Keratinocyte (primary cell): ENCODE measurements at regions not wholly inside any gene's neighbourhood (a gene's known extent, or its start where the extent isn't known, plus 50 kb on each side); places are given as distances from the start of the nearest gene placed in this dataset.

ENCODE experiments used
- DNase-seq: peaks from one replicate; pipeline ENCODE4 v3.0.0-alpha.2; 2011; ENCODE audit warnings: low read depth, missing footprints, low spot score
- FAIRE-seq: peaks from 2 replicates; lab custom pipeline; 2011; peaks lifted over from hg19 to GRCh38; lab: Jason Lieb, UNC
- H2AFZ ChIP-seq: 2 replicates; pipeline ENCODE4 v1.6.0; 2012; ENCODE audit warnings: low read length, control low read depth, inconsistent platforms; ENCODE audit not compliant: control insufficient read depth
- H3K27ac ChIP-seq: 2 replicates; pipeline ENCODE4 v1.5.1; 2011; ENCODE audit warnings: low read length; ENCODE audit not compliant: control insufficient read depth, insufficient read depth
- H3K27me3 ChIP-seq: 3 replicates; pipeline ENCODE4 v1.6.0; 2011; ENCODE audit warnings: low read length; ENCODE audit not compliant: control insufficient read depth, insufficient read depth; ENCODE audit errors: extremely low read depth
- H3K36me3 ChIP-seq, 2 experiments: 2 replicates in 1 of 2; 3 replicates in 1 of 2; pipeline ENCODE4 v1.5.1; 2011; ENCODE audit warnings: low read length in 2 of 2, mild to moderate bottlenecking in 1 of 2; ENCODE audit not compliant: control insufficient read depth in 2 of 2, insufficient read depth in 2 of 2; ENCODE audit errors: extremely low read depth in 1 of 2
- H3K4me1 ChIP-seq: 3 replicates; pipeline ENCODE4 v1.5.1; 2011; ENCODE audit warnings: low read length; ENCODE audit not compliant: control insufficient read depth, insufficient read depth; ENCODE audit errors: extremely low read depth
- H3K4me2 ChIP-seq: 3 replicates; pipeline ENCODE4 v1.6.0; 2011; ENCODE audit warnings: low read depth, low read length; ENCODE audit not compliant: control insufficient read depth, insufficient read depth; ENCODE audit errors: extremely low read depth
- H3K4me3 ChIP-seq, 3 experiments: fragments of 200-600 bp in 1 of 3; sonication (generic) in 1 of 3; 2 replicates in 2 of 3; 3 replicates in 1 of 3; pipeline ENCODE4 v1.5.1; 2011 to 2016; ENCODE audit warnings: low read length in 3 of 3, mild to moderate bottlenecking in 3 of 3, control low read depth in 2 of 3, inconsistent platforms in 1 of 3, low read depth in 1 of 3, mixed read lengths in 1 of 3, mixed run types in 1 of 3, moderate library complexity in 1 of 3; ENCODE audit not compliant: control insufficient read depth in 2 of 3, insufficient read depth in 2 of 3; ENCODE audit errors: extremely low read depth in 1 of 3
- H3K79me2 ChIP-seq: 2 replicates; pipeline ENCODE4 v1.6.0; 2012; ENCODE audit warnings: low read length; ENCODE audit not compliant: control insufficient read depth, insufficient read depth
- H3K9ac ChIP-seq: 3 replicates; pipeline ENCODE4 v1.6.0; 2011; ENCODE audit warnings: low read length; ENCODE audit not compliant: control insufficient read depth, insufficient read depth; ENCODE audit errors: extremely low read depth
- H3K9me1 ChIP-seq: 3 replicates; pipeline ENCODE4 v1.6.0; 2011; ENCODE audit warnings: low read length; ENCODE audit not compliant: control insufficient read depth, insufficient read depth; ENCODE audit errors: extremely low read depth
- H3K9me3 ChIP-seq: 2 replicates; pipeline ENCODE4 v1.5.1; 2012; ENCODE audit warnings: low read depth, low read length; ENCODE audit not compliant: control insufficient read depth
- H4K20me1 ChIP-seq: 3 replicates; pipeline ENCODE4 v1.6.0; 2011; ENCODE audit warnings: low read length; ENCODE audit not compliant: control insufficient read depth, insufficient read depth; ENCODE audit errors: extremely low read depth
- EZH2 ChIP-seq: IDR thresholded peaks from one replicate; pipeline ENCODE4 v1.6.1; 2012; ENCODE audit warnings: inconsistent platforms, mild to moderate bottlenecking, low read length, moderate library complexity
- dilution Hi-C: fragments of 300-500 bp; cut with MboI; formaldehyde crosslinking; loops from one replicate; pipeline ENCODE4 v1.7.0; 2020; ENCODE audit warnings: low sequenced_read_pairs; ENCODE audit not compliant: extremely low pct_ligation_motif_present
- TF ChIP-seq, protein P1 (sequence below), 3 experiments: IDR thresholded peaks in 1 of 3; conservative IDR thresholded peaks in 1 of 3; optimal IDR thresholded peaks in 1 of 3; 2 replicates in 2 of 3; 3 replicates in 1 of 3; pipeline versions ENCODE3 to v1.5.1; 2011; ENCODE audit warnings: low read length in 3 of 3, mild to moderate bottlenecking in 3 of 3, moderate library complexity in 2 of 3, control low read depth in 1 of 3, inconsistent platforms in 1 of 3; ENCODE audit not compliant: insufficient read depth in 2 of 3; ENCODE audit errors: extremely low read depth in 1 of 3

DNA sequence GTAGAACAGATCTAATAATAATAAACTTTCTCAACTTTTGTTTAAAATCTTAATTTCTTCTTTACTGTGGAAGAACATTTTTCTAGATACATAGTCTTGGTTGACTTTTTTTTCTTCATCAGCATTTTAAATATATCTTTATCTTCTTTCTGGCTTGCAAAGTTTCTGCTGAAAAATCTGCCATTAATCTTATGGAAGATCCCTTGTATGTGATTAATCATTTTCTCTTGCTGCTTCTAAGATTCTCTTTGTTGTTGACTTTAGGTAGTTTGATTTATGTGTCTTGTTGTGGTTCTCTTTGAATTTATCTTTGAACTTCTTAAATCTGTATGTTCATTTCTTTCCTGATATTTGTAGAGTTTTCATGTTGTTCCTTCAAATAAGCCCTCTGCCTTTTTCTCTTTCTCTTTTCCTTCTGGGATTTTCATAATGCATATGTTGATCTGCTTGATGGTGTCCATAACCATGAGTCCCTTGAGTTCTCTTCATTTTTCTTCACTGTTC, 657.6 kb upstream of the CXADR start:
- no peak for FAIRE-seq
- Histone ChIP-seq H3K9me3 (no peaks in the 10 kb centered on the region), H3K4me1 (no peaks in the 10 kb centered on the region), H2AFZ (no peak overlapping the region), H3K27me3 (no peaks in the 10 kb centered on the region), H3K36me3 (no peaks in the 10 kb centered on the region), H3K27ac (no peak overlapping the region), H3K9ac (no peak overlapping the region), H3K4me2 (no peak overlapping the region), H4K20me1 (no peaks in the 10 kb centered on the region), H3K9me1 (no peaks in the 10 kb centered on the region), H3K4me3 (no peak overlapping the region), H3K79me2 (no peaks in the 10 kb centered on the region)
- dilution Hi-C loops, result no loop called here
- DNase-seq, result no peak
- no peak for TF ChIP-seq EZH2
- TF ChIP-seq, protein P1, sequence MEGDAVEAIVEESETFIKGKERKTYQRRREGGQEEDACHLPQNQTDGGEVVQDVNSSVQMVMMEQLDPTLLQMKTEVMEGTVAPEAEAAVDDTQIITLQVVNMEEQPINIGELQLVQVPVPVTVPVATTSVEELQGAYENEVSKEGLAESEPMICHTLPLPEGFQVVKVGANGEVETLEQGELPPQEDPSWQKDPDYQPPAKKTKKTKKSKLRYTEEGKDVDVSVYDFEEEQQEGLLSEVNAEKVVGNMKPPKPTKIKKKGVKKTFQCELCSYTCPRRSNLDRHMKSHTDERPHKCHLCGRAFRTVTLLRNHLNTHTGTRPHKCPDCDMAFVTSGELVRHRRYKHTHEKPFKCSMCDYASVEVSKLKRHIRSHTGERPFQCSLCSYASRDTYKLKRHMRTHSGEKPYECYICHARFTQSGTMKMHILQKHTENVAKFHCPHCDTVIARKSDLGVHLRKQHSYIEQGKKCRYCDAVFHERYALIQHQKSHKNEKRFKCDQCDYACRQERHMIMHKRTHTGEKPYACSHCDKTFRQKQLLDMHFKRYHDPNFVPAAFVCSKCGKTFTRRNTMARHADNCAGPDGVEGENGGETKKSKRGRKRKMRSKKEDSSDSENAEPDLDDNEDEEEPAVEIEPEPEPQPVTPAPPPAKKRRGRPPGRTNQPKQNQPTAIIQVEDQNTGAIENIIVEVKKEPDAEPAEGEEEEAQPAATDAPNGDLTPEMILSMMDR (optimal IDR thresholded peaks at IDR 0.05 in 1 of 3, IDR thresholded peaks at IDR 0.05 in 1 of 3, conservative IDR thresholded peaks at IDR 0.05 in 1 of 3; ENCODE audit: extremely low read depth in 1 of 3, insufficient read depth in 2 of 3, low read length in 3 of 3), result no peak

DNA sequence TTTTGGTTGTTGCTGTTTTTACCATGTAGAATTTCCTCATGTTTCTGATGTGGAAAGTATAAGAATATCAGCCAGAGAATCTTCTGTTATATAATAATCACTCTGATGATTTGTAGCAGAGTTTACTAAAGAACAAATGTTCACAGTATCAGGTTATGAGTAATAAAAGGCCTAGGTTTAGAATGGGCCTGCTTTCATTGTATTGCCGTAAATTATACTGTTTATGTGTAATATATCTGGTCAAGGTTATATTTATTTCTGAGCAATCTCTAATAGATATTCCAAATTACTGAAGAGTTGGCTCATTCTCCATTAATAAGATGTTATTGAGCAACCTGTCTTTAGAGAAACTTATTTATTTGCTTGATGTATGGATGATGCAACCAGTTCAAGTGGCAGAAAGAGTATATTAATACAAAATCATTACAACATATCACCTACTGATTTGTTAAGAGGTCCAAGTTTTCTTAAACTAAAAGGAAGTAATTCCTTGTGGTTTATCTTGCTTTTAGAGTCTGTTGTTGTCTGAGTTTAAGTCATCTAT, 649.4 kb upstream of the CXADR start:
- FAIRE-seq, result no peak
- Histone ChIP-seq H3K27me3 (no peaks in the 10 kb centered on the region), H3K4me3 (no peak overlapping the region), H3K9ac (no peak overlapping the region), H3K79me2 (no peaks in the 10 kb centered on the region), H2AFZ (no peak overlapping the region), H3K36me3 (no peaks in the 10 kb centered on the region), H3K4me2 (no peak overlapping the region), H3K9me3 (no peaks in the 10 kb centered on the region), H3K27ac (no peak overlapping the region), H3K9me1 (no peaks in the 10 kb centered on the region), H3K4me1 (no peaks in the 10 kb centered on the region), H4K20me1 (no peaks in the 10 kb centered on the region)
- TF ChIP-seq EZH2, result no peak
- TF ChIP-seq, protein P1 (optimal IDR thresholded peaks at IDR 0.05 in 1 of 3, IDR thresholded peaks at IDR 0.05 in 1 of 3, conservative IDR thresholded peaks at IDR 0.05 in 1 of 3; ENCODE audit: extremely low read depth in 1 of 3, insufficient read depth in 2 of 3, low read length in 3 of 3), result no peak
- DNase-seq, result no peak
- dilution Hi-C loops, result no loop called here
